BJ (cell line): ENCODE measurements at regions not wholly inside any gene's neighbourhood (a gene's known extent, or its start where the extent isn't known, plus 50 kb on each side); places are given as distances from the start of the nearest gene placed in this dataset.

ENCODE experiments used
- CTCF ChIA-PET: fragments of 350-600 bp; formaldehyde crosslinking; extraction: SDS; loops from one replicate; lab custom pipeline; 2021; ENCODE audit warnings: antibody characterized with exemption, inconsistent platforms; lab: Yijun Ruan, JAX
- POLR2A ChIA-PET: fragments of 300-600 bp; sonication (Branson Sonifier 250); formaldehyde crosslinking; extraction: SDS; loops from one replicate; lab custom pipeline; 2021; ENCODE audit warnings: antibody characterized with exemption; lab: Charles Lee
- DNase-seq: peaks from one replicate; pipeline ENCODE4 v3.0.0-alpha.2; 2011; ENCODE audit warnings: low read depth
- H3K27me3 ChIP-seq: 2 replicates; pipeline ENCODE4 v1.6.0; 2011; ENCODE audit warnings: low read length; ENCODE audit not compliant: control insufficient read depth, insufficient read depth
- H3K36me3 ChIP-seq: 2 replicates; pipeline ENCODE4 v1.5.1; 2011; ENCODE audit warnings: low read length; ENCODE audit not compliant: control insufficient read depth, insufficient read depth
- H3K4me3 ChIP-seq: 2 replicates; pipeline ENCODE4 v1.5.1; 2011; ENCODE audit warnings: low read depth, mild to moderate bottlenecking, control low read depth, low read length
- CTCF ChIP-seq: IDR thresholded peaks from 2 replicates; pipeline ENCODE4 v1.5.1; 2011; ENCODE audit warnings: low read depth, mild to moderate bottlenecking, control low read depth, inconsistent platforms, low read length, moderate library complexity; ENCODE audit not compliant: insufficient read depth

GRCh38 chr4:180811556-180811955 is 1431.6 kb upstream of the TENM3 start:
- Histone ChIP-seq H3K27me3 (no peaks in the 10 kb centered on the region), H3K4me3 (no peak overlapping the region), H3K36me3 (no peaks in the 10 kb centered on the region)
- ChIA-PET POLR2A (no interaction called here), CTCF (interaction anchor here (0.8 kb wide), 1 partner anchor 15 kb away, joined by 3 read pairs; no protein-coding TSS in a partner anchor)
- no peak for DNase-seq
- TF ChIP-seq CTCF = no peak

GRCh38 chr4:180812783-180813182 is 1430.4 kb upstream of the TENM3 start:
- Histone ChIP-seq H3K27me3 (no peaks in the 10 kb centered on the region), H3K4me3 (no peak overlapping the region), H3K36me3 (no peaks in the 10 kb centered on the region)
- no peak for DNase-seq
- no peak for TF ChIP-seq CTCF
- CTCF ChIA-PET = no interaction called here
- POLR2A ChIA-PET = no interaction called here

GRCh38 chr4:180814875-180815417 is 1428.3 kb upstream of the TENM3 start:
- no peaks in the 10 kb centered on the region for H3K27me3 ChIP-seq
- CTCF ChIA-PET = no interaction called here
- POLR2A ChIA-PET = no interaction called here
- no peak for DNase-seq
- no peak for TF ChIP-seq CTCF
- no peaks in the 10 kb centered on the region for H3K36me3 ChIP-seq
- no peak overlapping the region for H3K4me3 ChIP-seq

GRCh38 chr4:180817529-180817928 is 1425.7 kb upstream of the TENM3 start:
- ChIA-PET CTCF (no interaction called here), POLR2A (no interaction called here)
- Histone ChIP-seq H3K36me3 (no peaks in the 10 kb centered on the region), H3K4me3 (no peak overlapping the region), H3K27me3 (no peaks in the 10 kb centered on the region)
- DNase-seq = no peak
- no peak for TF ChIP-seq CTCF

- ChIA-PET POLR2A (no interaction called here), CTCF (no interaction called here)
- no peak for TF ChIP-seq CTCF
- Histone ChIP-seq H3K36me3 (no peaks in the 10 kb centered on the region), H3K27me3 (no peaks in the 10 kb centered on the region), H3K4me3 (no peak overlapping the region)
- no peak for DNase-seq
Measured at GRCh38 chr4:180823108-180823507, 1420.1 kb upstream of the TENM3 start.
